Cardiac septum (tissue), 1 donor: ENCODE measurements at regions not wholly inside any gene's neighbourhood (a gene's known extent, or its start where the extent isn't known, plus 50 kb on each side); places are given as distances from the start of the nearest gene placed in this dataset.
"Not testable (repeated sequence)": the region's sequence is repeated elsewhere in the genome, so short reads cannot be mapped to it uniquely, and the experiment has no call there.

Experiments
- DNase-seq: peaks from one replicate; pipeline ENCODE4 v3.0.0-alpha.2; 2020; ENCODE audit warnings: low spot score
- intact Hi-C: fragments of 100-400 bp; cut with DNase I; formaldehyde crosslinking; loops from one replicate; pipeline ENCODE4 v1.14.0; 2022
- donor health status: DM: no; HTN: no; CAD: no.

GRCh38 chr6:140176306-140176705 is 801.9 kb upstream of the CITED2 start:
- intact Hi-C loops = no loop called here
- DNase-seq = no peak

GRCh38 chr6:140175486-140175885 is 801.0 kb upstream of the CITED2 start:
- DNase-seq = no peak
- intact Hi-C loops = no loop called here

- DNase-seq = no peak
- intact Hi-C loops = no loop called here
Measured at GRCh38 chr6:140174524-140174923, 800.1 kb upstream of the CITED2 start.

- DNase-seq = no peak
- intact Hi-C loops = no loop called here
Measured at GRCh38 chr6:140168365-140168764, 793.9 kb upstream of the CITED2 start.

GRCh38 chr6:140160909-140161308 is 786.5 kb upstream of the CITED2 start:
- intact Hi-C loops = no loop called here
- no peak for DNase-seq

- intact Hi-C loops = no loop called here
Measured at GRCh38 chr6:140160494-140160893, 786.0 kb upstream of the CITED2 start.

GRCh38 chr6:140156131-140156530 is 781.7 kb upstream of the CITED2 start:
- intact Hi-C loops = no loop called here
- no peak for DNase-seq

More at GRCh38 chr6:140160494-140160893, 786.0 kb upstream of the CITED2 start:
- no peak for DNase-seq

GRCh38 chr6:140155451-140156126 is 781.1 kb upstream of the CITED2 start:
- DNase-seq = no peak
- intact Hi-C loops = no loop called here

- no peak for DNase-seq
- intact Hi-C loops = no loop called here
Measured at GRCh38 chr6:140153703-140154102, 779.3 kb upstream of the CITED2 start.

- DNase-seq, intact Hi-C loops: not testable (repeated sequence)
Measured at GRCh38 chr6:140147825-140148814, 773.7 kb upstream of the CITED2 start.

GRCh38 chr6:140140891-140141290 is 766.4 kb upstream of the CITED2 start:
- intact Hi-C loops = no loop called here
- no peak for DNase-seq

- intact Hi-C loops = no loop called here
- no peak for DNase-seq
Measured at GRCh38 chr6:140138311-140139010, 764.0 kb upstream of the CITED2 start.

- intact Hi-C loops = no loop called here
- DNase-seq = no peak
Measured at GRCh38 chr6:140134224-140134623, 759.8 kb upstream of the CITED2 start.

- intact Hi-C loops = no loop called here
- DNase-seq = no peak
Measured at GRCh38 chr6:140130074-140130473, 755.6 kb upstream of the CITED2 start.

- intact Hi-C loops = no loop called here
- no peak for DNase-seq
Measured at GRCh38 chr6:140124498-140124897, 750.0 kb upstream of the CITED2 start.

- DNase-seq = no peak
- intact Hi-C loops = no loop called here
Measured at GRCh38 chr6:140108167-140108566, 733.7 kb upstream of the CITED2 start.

- intact Hi-C loops = no loop called here
- no peak for DNase-seq
Measured at GRCh38 chr6:140107216-140107615, 732.8 kb upstream of the CITED2 start.

GRCh38 chr6:140105857-140106256 is 731.4 kb upstream of the CITED2 start:
- intact Hi-C loops = no loop called here

GRCh38 chr6:140105241-140105640 is 730.8 kb upstream of the CITED2 start:
- DNase-seq = no peak
- intact Hi-C loops = no loop called here

More at GRCh38 chr6:140105857-140106256, 731.4 kb upstream of the CITED2 start:
- DNase-seq = no peak

GRCh38 chr6:140101818-140102217 is 727.4 kb upstream of the CITED2 start:
- no peak for DNase-seq
- intact Hi-C loops = no loop called here
